A549 (cell line): ENCODE measurements at regions not wholly inside any gene's neighbourhood (a gene's known extent, or its start where the extent isn't known, plus 50 kb on each side); places are given as distances from the start of the nearest gene placed in this dataset.

Experiments used
- CTCF ChIP-seq: fragments of >200 bp; sonication (Bioruptor Twin); formaldehyde crosslinking; IDR thresholded peaks from 3 replicates; pipeline ENCODE4 v1.5.1; 2016
- ESRRA ChIP-seq: fragments of 150-350 bp; IDR thresholded peaks from 2 replicates; pipeline ENCODE4 v1.6.1; 2014; ENCODE audit warnings: mild to moderate bottlenecking, low read length, borderline replicate concordance
- HOXA7 ChIP-seq: fragments of 250-450 bp; sonication (Bioruptor Pico); IDR thresholded peaks from 2 replicates; pipeline ENCODE4 v1.5.0; 2020; ENCODE audit warnings: mild to moderate bottlenecking, moderate library complexity
- HOXB5 ChIP-seq: fragments of 250-450 bp; sonication (Bioruptor Pico); IDR thresholded peaks from 2 replicates; pipeline ENCODE4 v1.5.0; 2020; ENCODE audit warnings: mild to moderate bottlenecking, moderate library complexity
- MAZ ChIP-seq: fragments of 150-350 bp; IDR thresholded peaks from 2 replicates; pipeline ENCODE4 v1.6.1; 2014; ENCODE audit warnings: antibody characterized with exemption, low read depth, low read length, borderline replicate concordance
- POLR2A ChIP-seq: IDR thresholded peaks from 2 replicates; pipeline ENCODE4 v1.6.1; 2012; ENCODE audit warnings: mild to moderate bottlenecking, low read length
- RARB ChIP-seq: fragments of 250-450 bp; sonication (Bioruptor Pico); IDR thresholded peaks from 2 replicates; pipeline ENCODE4 v1.8.0; 2021; ENCODE audit warnings: mild to moderate bottlenecking, moderate library complexity

- TF ChIP-seq POLR2A (peak; percentile 38), ESRRA (no peak), CTCF (no peak), RARB (no peak), HOXA7 (CRISPR knock-in tag) (0 out of 2 replicates have a peak, but pooled peaks have one; percentile 57), HOXB5 (CRISPR knock-in tag) (peak; percentile 71; the same call in 1 of the 2 replicates), MAZ (peak; percentile 24; the same call in 1 of the 2 replicates)
Measured at GRCh38 chr1:244969355-244970235, 105.3 kb upstream of the HNRNPU start.
